MM.1S (cell line): ENCODE measurements at regions not wholly inside any gene's neighbourhood (a gene's known extent, or its start where the extent isn't known, plus 50 kb on each side); places are given as distances from the start of the nearest gene placed in this dataset.

Experiments
- EZH2 ChIP-seq: fragments of 300-600 bp; sonication (generic); optimal IDR thresholded peaks from 2 replicates; pipeline ENCODE3; 2017; ENCODE audit warnings: low read depth, mild to moderate bottlenecking, antibody characterized with exemption, low read length, mixed read lengths
- EZH2phosphoT487 ChIP-seq: fragments of 300-600 bp; sonication (generic); IDR thresholded peaks from 2 replicates; pipeline ENCODE4 v1.6.1; 2018; ENCODE audit warnings: antibody characterized with exemption, low read length
- TF ChIP-seq, protein P1 (sequence below): fragments of 300-600 bp; sonication (generic); IDR thresholded peaks from 2 replicates; pipeline ENCODE4 v1.5.1; 2016; ENCODE audit warnings: antibody characterized with exemption, low read length, mixed read lengths

DNA sequence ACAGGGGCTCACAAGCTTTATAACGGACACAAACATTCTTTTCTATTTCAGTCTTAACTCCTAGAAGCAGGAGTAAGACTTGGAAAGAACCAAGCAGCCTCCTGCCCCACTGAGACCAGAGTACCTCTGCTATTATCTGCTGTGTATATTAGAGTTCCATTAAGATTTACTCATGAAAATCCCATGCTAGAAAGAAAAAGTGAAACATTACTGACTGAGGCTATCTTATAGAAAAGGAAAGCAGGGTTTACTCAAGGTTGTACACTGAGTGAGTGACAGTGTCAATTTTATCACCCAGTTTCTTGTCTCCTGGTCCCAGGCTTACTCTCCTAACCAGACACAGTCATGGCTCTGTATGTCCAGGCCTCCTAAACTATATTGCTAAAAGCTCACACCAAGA is 97.9 kb upstream of the SOX2 start:
- TF ChIP-seq, protein P1, sequence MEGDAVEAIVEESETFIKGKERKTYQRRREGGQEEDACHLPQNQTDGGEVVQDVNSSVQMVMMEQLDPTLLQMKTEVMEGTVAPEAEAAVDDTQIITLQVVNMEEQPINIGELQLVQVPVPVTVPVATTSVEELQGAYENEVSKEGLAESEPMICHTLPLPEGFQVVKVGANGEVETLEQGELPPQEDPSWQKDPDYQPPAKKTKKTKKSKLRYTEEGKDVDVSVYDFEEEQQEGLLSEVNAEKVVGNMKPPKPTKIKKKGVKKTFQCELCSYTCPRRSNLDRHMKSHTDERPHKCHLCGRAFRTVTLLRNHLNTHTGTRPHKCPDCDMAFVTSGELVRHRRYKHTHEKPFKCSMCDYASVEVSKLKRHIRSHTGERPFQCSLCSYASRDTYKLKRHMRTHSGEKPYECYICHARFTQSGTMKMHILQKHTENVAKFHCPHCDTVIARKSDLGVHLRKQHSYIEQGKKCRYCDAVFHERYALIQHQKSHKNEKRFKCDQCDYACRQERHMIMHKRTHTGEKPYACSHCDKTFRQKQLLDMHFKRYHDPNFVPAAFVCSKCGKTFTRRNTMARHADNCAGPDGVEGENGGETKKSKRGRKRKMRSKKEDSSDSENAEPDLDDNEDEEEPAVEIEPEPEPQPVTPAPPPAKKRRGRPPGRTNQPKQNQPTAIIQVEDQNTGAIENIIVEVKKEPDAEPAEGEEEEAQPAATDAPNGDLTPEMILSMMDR = no peak
- TF ChIP-seq EZH2 (no peak), EZH2phosphoT487 (no peak)
